ENCODE measurements at regions not wholly inside any gene's neighbourhood (a gene's known extent, or its start where the extent isn't known, plus 50 kb on each side); places are given as distances from the start of the nearest gene placed in this dataset.

- TF ChIP-seq CTCF (IDR thresholded peaks at IDR 0.05): no peak
- no peak for TF ChIP-seq FOSB (CRISPR knock-in tag; IDR thresholded peaks at IDR 0.05)
- TF ChIP-seq RAD21 (conservative IDR thresholded peaks at IDR 0.05 in 1 of 2, IDR thresholded peaks at IDR 0.05 in 1 of 2): no peak
- no peak for TF ChIP-seq MAX (IDR thresholded peaks at IDR 0.05)
- no peak for TF ChIP-seq EP300 (IDR thresholded peaks at IDR 0.05)
These were observed 1061.5 kb downstream of the TDRD15 start for GRCh38 chr2:22185251-22185650.
